GM12891 (cell line): ENCODE measurements at regions not wholly inside any gene's neighbourhood (a gene's known extent, or its start where the extent isn't known, plus 50 kb on each side); places are given as distances from the start of the nearest gene placed in this dataset.
"Not testable (repeated sequence)": the region's sequence is repeated elsewhere in the genome, so short reads cannot be mapped to it uniquely, and the experiment has no call there.

ENCODE experiments used
- DNase-seq: peaks from one replicate; pipeline ENCODE4 v3.0.0; 2011; ENCODE audit warnings: low spot score; ENCODE audit not compliant: insufficient read length
- FAIRE-seq: peaks from 2 replicates; lab custom pipeline; 2011; peaks lifted over from hg19 to GRCh38; lab: Jason Lieb, UNC
- PAX5 ChIP-seq: IDR thresholded peaks from 2 replicates; pipeline ENCODE4 v1.6.1; 2011; ENCODE audit warnings: low read length, moderate library complexity, mild to moderate bottlenecking; ENCODE audit not compliant: insufficient read depth, severe bottlenecking
- POLR2A ChIP-seq: IDR thresholded peaks from 2 replicates; pipeline ENCODE4 v1.6.1; 2011; ENCODE audit warnings: low read depth, low read length, control low read depth
- POLR2AphosphoS5 ChIP-seq: IDR thresholded peaks from 2 replicates; pipeline ENCODE4 v1.6.1; 2011; ENCODE audit warnings: low read depth, low read length, control low read depth
- POU2F2 ChIP-seq: IDR thresholded peaks from 2 replicates; pipeline ENCODE4 v1.6.1; 2011; ENCODE audit warnings: low read depth, mild to moderate bottlenecking, control low read depth, low read length, moderate library complexity
- SPI1 ChIP-seq: IDR thresholded peaks from 2 replicates; pipeline ENCODE4 v1.6.1; 2011; ENCODE audit warnings: low read depth, low read length, control low read depth
- TAF1 ChIP-seq: IDR thresholded peaks from 2 replicates; pipeline ENCODE4 v1.6.1; 2011; ENCODE audit warnings: low read depth, low read length, control low read depth

DNA sequence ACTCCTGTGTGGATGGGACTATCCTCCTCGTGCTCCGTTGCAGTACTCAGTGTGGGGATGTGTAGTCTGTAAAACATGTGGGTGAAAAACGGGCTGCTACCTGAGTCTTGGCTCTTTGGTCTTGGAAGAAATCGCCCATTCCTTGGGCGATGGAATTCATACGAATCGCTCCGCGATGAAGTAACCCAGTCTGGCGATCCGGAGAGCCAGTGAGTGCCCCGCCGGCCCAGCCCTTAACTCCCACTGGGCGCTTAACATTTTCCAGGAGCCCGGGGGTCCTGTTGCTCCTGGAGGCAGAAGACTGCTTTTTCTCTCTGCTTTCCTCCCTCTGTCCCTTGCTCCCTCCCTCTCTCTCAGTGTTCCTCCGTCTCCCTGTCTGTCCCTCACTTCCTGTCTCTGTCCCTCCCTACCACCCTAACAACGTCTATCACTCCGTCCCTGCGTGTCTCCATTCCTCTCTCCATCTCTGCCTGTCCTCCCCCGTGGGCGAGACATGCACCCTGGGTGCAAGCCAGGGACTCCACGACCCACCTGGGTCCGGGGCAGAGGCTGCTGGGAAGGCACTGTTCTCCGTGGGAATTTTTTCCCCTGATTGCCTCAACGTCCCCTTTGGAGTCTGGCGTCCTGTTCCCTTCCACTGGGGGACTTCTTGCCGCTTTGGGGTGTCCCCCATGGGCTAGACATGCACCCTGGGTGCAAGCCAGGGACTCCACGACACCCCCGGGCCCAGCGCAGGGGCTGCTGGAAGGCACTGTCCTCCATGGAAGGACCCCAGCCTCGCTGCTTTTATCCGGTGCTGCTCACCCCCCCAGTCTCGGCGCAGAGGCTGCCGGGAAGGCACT, 188.6 kb downstream of the ALG10 start:
- DNase-seq (no peak), FAIRE-seq (no peak)
- no peak for TF ChIP-seq SPI1
- TF ChIP-seq POLR2A = no peak
- no peak for TF ChIP-seq TAF1
- no peak for TF ChIP-seq PAX5
- TF ChIP-seq POLR2AphosphoS5 = no peak
- no peak for TF ChIP-seq POU2F2

DNA sequence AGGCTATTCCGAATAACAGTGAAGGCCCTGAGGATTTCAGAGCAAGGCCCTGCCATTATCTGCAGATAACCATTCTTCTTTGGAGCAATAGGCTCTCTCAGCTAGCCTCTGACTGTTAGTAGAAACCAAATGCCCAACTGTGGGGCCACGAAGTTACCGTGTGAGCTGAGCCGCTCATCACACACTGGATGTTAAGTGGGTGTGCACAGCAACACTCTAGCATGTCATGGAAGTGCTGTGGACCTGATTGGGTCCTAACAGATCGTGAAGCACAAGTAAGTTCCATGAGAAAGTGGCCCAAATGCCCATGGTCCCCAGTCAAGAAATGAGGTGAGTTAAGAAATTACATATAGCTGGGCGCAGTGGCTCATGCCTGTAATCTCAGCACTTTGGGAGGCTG, 190.4 kb downstream of the ALG10 start:
- TF ChIP-seq POU2F2 (no peak), TAF1 (no peak), POLR2A (no peak), PAX5 (no peak), POLR2AphosphoS5 (no peak), SPI1 (no peak)
- FAIRE-seq (no peak), DNase-seq (no peak)

DNA sequence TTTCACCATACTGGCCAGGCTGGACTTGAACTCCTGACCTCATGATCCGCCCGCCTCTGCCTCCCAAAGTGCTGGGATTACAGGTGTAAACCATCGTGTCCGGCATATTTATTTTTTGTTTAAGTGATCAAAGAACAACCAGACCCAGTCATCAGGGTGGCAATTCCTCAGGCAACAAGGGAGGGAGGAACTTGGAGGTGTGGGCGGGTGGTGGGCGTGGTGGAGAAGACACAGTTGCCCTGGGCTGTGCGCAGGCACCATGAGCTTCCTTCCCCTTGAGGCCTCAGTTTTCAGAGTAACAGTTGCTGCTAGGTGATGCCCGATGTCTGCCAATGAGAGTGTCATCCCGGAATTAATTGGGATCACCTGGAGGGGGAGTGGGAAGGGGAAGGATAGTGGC, 191.7 kb downstream of the ALG10 start:
- DNase-seq (no peak), FAIRE-seq (no peak)
- TF ChIP-seq POLR2AphosphoS5 (no peak), PAX5 (no peak), TAF1 (no peak)

DNA sequence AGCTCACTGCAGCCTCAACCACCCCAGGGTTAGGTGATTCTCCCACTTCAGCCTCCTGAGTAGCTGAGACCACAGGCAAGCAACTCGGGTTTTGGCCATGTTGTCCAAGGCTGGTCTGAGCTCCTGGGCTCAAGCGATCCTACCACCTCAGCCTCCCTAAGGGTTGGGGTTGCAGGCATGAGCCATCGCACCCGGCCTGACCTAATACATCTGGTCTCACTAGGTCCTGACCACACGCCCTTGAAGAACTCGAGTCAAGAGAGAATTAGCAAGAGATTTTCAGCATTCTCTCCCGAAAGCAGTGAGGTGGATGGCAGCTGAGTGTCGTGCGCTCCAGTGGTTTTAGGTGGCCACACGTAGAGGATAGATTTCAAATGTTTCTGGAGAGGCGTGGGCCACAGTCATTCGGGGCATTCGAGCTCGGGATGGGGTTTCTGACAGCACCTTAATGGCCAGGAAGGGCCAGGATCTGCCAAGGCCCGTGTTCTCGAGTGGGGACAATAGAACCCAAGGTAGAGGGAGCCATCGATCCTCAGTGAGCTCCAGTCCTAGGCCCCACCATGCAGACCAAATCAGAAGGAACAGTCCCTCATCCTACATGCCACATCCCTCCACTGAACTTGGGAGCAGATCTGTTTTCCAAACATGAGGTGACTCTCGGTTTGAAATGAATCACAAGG, 193.1 kb downstream of the ALG10 start:
- FAIRE-seq = no peak
- no peak for DNase-seq
- no peak for TF ChIP-seq TAF1
- no peak for TF ChIP-seq POU2F2
- no peak for TF ChIP-seq POLR2A
- no peak for TF ChIP-seq SPI1
- TF ChIP-seq POLR2AphosphoS5 = no peak
- no peak for TF ChIP-seq PAX5

DNA sequence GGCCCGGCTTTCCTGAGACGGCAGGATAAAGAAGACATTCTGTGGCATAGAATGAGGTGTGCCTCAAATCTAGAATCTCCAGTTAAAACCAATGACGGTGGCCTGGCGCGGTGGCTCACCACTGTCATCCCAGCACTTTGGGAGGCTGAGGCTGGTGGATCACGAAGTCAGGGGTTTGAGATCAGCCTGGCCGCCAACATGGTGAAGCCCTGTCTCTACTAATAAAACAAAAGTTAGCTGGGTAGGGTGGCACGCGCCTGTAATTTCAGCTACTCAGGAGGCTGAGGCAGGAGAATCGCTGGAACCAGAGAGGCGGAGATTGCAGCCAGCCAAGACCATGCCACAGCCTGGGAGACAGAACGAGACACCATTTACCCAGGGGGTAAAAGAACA, 193.6 kb downstream of the ALG10 start:
- DNase-seq (no peak), FAIRE-seq (no peak)
- TF ChIP-seq SPI1 (no peak), POLR2A (no peak), TAF1 (no peak), POLR2AphosphoS5 (no peak), POU2F2 (no peak), PAX5 (no peak)

DNA sequence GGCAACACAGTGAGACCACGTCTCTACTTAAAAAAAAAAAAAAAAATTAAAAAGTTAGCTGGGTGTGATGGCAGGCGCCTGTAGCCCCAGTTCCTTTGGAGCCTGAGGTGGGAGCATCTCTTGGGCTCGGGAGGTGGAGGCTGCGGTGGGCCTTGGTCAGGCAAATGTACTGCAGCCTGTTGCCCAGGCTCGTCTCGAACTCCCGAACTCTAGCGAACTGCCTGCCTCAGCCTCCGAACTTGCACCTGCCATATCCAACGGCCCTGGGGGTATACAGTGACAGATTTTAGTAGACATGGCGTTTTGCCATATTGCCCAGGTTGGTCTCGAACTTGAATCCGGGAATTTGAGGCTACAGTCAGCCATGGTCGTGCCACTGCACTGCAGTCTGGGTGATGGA, 195.4 kb downstream of the ALG10 start:
- DNase-seq (no peak), FAIRE-seq (no peak)
- no peak for TF ChIP-seq TAF1
- TF ChIP-seq POLR2AphosphoS5 = no peak
- TF ChIP-seq PAX5 = no peak
- TF ChIP-seq SPI1 = no peak
- no peak for TF ChIP-seq POU2F2
- no peak for TF ChIP-seq POLR2A

DNA sequence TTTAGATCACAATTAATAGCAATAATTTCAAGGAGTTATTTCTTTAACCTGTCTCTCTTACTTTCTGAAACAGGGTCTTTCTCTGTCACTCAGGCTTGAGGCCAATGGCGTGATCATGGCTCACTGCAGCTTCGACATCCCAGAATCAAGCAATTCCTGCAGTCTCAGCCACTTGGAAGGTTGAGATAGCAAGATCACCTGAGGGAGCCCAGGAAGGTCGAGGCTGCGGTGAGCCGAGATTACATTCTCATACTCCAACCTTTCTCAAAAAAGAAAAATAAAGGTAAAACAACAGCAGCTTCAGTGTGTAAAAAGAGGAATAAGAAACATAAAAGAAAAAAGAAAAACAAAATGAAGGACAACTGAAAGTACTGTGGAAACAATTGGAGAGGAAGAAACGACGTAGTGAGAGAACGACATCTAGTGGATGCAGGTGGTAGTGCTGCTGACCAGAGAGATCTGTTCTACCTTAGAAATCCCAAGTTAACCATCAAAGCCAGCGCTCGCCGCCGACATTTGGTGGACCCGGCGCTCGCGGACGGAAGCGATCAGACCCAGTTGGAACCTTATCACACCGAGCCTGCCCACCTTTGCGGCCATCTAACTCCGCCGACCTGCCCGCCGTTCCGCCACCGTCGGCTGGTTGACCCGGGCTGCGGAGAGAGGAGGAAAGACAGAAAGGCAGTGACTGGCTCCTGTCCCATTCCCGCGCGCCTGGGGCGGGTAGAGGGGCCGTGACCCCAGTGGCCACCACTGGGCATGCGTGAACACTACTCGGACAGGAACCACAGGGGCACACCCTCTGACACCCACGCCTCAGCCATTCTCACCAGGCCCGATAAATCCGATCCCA, 196.1 kb downstream of the ALG10 start:
- FAIRE-seq = no peak
- TF ChIP-seq TAF1 (no peak), POU2F2 (no peak), POLR2A (no peak), POLR2AphosphoS5 (no peak), PAX5 (no peak), SPI1 (no peak)
- no peak for DNase-seq

DNA sequence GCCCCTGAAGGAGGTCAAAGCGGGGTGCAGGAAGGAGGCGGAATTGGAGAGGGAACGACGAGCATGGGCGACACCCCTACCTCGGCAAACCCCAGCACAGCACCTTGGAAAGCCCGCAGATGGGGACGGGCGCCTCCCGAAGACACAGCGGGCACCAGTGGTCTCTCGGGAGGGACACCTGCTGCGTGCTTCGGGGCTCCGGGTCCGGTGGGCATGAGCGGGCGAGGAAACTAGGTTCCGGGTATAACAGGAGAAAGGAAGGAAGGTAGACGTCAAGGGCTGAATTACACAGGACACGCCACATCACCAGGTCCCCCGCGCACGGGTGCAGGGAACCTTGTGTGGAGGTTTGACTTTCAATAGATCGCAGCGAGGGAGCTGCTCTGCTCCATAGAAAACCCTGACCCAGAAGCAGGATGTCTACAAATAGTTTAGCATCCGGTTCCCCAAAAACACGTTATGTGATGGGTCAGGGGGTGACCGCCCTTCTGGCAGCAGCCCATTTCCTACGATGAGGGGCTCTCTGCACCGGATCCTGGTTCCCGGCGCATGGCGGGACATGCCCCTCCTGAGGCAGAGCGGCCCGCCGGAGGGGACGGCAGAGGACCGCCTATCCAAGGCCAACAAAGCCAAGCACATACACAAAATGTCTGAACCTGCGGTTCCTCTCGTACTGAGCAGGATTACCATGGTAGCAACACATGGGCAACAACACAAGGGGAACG, 196.9 kb downstream of the ALG10 start:
- DNase-seq (no peak), FAIRE-seq (no peak)
- TF ChIP-seq POU2F2 = no peak
- TF ChIP-seq SPI1 = no peak
- no peak for TF ChIP-seq PAX5
- no peak for TF ChIP-seq TAF1
- no peak for TF ChIP-seq POLR2AphosphoS5
- no peak for TF ChIP-seq POLR2A

DNA sequence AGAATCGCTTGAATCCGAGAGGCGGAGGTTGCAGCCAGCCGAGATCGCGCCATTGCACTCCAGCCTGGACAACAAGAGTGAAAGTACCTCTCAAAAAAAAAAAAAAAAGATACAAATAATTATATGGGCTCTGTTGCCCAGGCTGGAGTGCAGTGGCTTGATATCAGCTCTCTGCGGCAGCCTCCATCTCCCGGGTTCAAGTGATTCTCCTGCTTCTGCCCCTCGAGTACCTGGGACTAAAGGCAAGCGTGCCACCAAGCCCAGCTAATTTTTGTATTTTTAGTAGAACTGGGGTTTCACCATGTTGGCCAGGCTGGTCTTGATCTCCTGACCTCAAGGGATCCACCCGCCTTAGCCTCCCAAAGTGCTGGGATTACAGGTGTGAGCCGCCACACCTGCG, 197.8 kb downstream of the ALG10 start:
- DNase-seq = not testable (repeated sequence)

More for the DNA sequence above, 197.8 kb downstream of the ALG10 start:
- not testable (repeated sequence) for FAIRE-seq
